ENCODE measurements at regions not wholly inside any gene's neighbourhood (a gene's known extent, or its start where the extent isn't known, plus 50 kb on each side); places are given as distances from the start of the nearest gene placed in this dataset.
"Not testable (repeated sequence)": the region's sequence is repeated elsewhere in the genome, so short reads cannot be mapped to it uniquely, and the experiment has no call there.

DNA sequence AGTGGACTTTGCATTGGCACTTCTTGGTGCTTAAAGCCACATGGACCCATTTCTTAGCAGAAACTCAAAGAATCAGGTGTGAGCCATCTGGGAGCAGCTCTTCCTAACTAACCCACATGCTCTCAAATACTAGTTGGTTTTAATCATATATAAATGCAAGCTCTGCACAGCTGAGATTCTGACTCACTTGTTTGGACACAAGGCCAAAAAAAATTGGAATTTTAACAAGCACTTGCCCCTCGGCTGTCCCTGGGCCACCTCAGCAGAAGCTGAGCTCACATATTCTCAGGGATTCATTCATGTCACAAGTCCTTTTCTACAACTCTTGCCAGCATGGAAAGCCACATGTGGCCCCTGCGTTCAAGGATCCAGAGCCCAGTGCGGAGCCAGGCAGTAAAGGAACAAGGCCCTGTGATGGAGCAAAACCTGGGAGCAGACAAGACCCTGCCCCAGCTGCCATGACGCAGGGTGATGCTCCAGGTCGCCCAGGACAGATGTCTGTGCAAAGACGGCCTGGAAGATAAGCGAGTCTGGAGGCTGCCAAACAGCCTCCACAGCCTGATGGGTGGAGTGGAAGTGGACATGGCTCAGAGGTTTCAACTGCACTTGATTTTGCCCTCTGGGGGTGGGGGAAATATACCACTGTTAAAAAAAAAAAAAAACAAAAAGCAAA is 266.5 kb downstream of the EIPR1 start:
- no peak overlapping the region for H3K27ac Mint-ChIP-seq

DNA sequence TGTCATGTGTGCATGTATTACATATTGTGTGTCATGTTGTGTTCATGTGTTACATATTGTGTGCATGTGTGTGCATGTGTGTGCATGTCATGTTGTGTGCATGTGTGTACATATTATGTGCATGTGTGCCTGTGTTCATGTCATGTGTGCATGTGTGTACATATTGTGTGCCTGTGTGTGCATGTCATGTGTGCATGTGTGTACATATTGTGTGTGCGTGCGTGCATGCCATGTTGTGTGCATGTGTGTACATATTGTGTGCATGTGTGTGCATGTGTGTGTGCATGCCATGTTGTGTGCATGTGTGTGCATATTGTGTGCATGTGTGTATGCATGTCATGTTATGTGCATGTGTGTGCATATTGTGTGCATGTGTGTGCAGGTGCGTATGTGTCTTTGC is 267.1 kb downstream of the EIPR1 start:
- H3K4me3 Mint-ChIP-seq, result no peak overlapping the region
- H3K9me3 Mint-ChIP-seq, result no peaks in the 10 kb centered on the region
- no peaks in the 10 kb centered on the region for H3K36me3 Mint-ChIP-seq
- H3K4me1 Mint-ChIP-seq, result no peaks in the 10 kb centered on the region
- H3K27me3 Mint-ChIP-seq (ENCODE audit: low read depth in 3 of 3), result peaks cover 0 to 2% (median 0%) of the 10 kb centered on the region in 3 donors
- no peak overlapping the region for H3K27ac Mint-ChIP-seq
- DNase-seq, result no peak

More for the DNA sequence above, 266.5 kb downstream of the EIPR1 start:
- Mint-ChIP-seq H3K4me3 (no peak overlapping the region), H3K9me3 (no peaks in the 10 kb centered on the region), H3K4me1 (no peaks in the 10 kb centered on the region), H3K36me3 (no peaks in the 10 kb centered on the region), H3K27me3 (ENCODE audit: low read depth in 3 of 3) (peaks cover 0 to 4% (median 0%) of the 10 kb centered on the region in 3 donors)
- DNase-seq, result no peak

DNA sequence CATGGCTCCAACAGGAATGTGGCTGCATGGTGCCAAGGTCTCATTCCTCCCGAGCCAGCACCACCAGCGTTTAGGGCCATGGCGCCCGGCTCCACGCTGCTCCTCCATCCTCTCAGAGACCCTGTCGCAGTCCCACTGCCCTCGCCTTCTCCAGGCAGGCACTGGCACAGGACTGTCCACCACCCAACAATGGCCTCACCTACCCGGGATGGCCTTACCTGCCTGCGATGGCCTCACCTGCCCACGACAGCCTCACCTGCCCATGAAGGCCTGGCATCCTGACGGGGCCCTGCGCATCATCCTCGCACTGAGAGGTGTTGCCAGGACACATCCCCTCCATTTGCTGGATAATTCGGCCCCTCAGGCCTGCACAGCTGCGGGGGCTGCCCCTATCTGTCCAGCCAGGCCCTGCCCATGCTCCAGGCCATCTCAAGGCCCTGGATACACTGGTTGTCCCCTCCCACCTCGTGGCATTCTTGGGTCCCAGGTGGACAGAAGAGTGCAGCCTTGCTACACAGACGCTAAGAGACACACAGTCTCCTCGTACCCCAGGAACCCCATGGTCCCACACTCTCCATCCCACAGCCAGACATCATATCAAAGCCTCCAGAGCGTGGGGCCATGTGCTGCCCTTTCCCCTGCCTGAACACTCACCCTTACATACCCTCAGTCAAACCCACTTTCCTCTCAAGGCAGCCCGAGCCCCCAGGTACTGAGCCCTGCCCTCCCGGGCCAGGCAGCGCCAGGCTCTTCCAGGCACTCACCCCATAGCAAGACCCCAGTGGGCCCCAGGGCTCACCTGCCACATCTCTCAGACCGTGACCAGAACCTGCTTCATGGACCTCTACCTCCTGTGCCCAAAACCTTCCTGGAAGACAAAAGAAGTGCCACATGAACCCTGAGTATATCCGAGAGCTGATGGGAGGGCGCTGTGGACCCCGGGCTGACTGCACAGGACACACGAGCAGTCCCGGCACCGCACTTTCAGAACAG is 268.6 kb downstream of the EIPR1 start:
- no peaks in the 10 kb centered on the region for H3K4me1 Mint-ChIP-seq
- H3K27ac Mint-ChIP-seq, result no peak overlapping the region
- DNase-seq, result no peak
- peaks cover 0 to 2% (median 0%) of the 10 kb centered on the region in 3 donors for H3K27me3 Mint-ChIP-seq (ENCODE audit: low read depth in 3 of 3)
- H3K9me3 Mint-ChIP-seq, result no peaks in the 10 kb centered on the region
- no peak overlapping the region for H3K4me3 Mint-ChIP-seq
- H3K36me3 Mint-ChIP-seq, result no peaks in the 10 kb centered on the region

DNA sequence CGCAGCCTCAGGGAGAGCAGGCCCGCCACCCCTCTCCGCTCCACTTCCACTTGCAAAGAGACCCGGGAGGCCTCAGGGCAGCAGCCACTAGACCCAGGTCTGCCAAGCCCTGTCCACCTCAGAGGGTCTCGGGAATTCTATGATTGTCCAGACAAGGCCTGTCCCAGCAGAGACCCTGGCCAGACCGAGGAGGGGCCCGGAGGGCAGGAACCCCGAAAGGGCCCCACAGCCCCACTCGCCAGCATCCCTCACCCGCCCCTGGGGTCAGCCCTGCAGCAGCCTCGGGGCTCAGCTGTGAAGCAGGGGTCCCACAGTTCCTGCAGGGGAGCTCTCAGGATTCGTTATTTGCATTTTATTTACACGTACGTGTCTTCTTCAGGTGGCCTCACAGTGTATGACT is 269.5 kb downstream of the EIPR1 start:
- peaks cover 0 to 2% (median 0%) of the 10 kb centered on the region in 3 donors for H3K27me3 Mint-ChIP-seq (ENCODE audit: low read depth in 3 of 3)
- H3K27ac Mint-ChIP-seq, result no peak overlapping the region
- H3K4me3 Mint-ChIP-seq, result no peak overlapping the region
- H3K36me3 Mint-ChIP-seq, result no peaks in the 10 kb centered on the region
- DNase-seq, result no peak
- no peaks in the 10 kb centered on the region for H3K4me1 Mint-ChIP-seq
- H3K9me3 Mint-ChIP-seq, result no peaks in the 10 kb centered on the region

DNA sequence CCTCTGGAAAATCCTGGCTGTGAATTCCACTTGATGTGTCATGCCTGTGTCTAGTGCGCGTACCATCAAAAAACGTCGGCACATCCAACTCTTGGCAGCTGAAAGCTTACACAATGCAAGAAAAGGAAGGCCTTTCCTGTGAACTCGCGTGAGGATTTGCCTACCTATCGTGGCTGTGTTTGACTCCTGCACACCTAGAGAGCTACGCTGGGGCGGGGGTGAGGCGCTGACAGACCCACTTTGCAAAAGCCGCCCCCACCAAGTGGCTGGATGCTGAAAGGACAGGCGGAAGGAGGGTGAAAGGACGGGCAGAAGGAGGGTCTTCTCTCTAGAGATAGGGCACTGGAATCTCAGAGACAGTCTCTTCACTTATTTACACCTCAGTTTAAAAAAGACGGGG is 270.1 kb downstream of the EIPR1 start:
- H3K27ac Mint-ChIP-seq, result no peak overlapping the region
- peaks cover 0 to 2% (median 2%) of the 10 kb centered on the region in 3 donors for H3K27me3 Mint-ChIP-seq (ENCODE audit: low read depth in 3 of 3)
- no peak overlapping the region for H3K4me3 Mint-ChIP-seq
- H3K4me1 Mint-ChIP-seq, result no peaks in the 10 kb centered on the region
- no peak for DNase-seq
- no peaks in the 10 kb centered on the region for H3K36me3 Mint-ChIP-seq
- no peaks in the 10 kb centered on the region for H3K9me3 Mint-ChIP-seq

DNA sequence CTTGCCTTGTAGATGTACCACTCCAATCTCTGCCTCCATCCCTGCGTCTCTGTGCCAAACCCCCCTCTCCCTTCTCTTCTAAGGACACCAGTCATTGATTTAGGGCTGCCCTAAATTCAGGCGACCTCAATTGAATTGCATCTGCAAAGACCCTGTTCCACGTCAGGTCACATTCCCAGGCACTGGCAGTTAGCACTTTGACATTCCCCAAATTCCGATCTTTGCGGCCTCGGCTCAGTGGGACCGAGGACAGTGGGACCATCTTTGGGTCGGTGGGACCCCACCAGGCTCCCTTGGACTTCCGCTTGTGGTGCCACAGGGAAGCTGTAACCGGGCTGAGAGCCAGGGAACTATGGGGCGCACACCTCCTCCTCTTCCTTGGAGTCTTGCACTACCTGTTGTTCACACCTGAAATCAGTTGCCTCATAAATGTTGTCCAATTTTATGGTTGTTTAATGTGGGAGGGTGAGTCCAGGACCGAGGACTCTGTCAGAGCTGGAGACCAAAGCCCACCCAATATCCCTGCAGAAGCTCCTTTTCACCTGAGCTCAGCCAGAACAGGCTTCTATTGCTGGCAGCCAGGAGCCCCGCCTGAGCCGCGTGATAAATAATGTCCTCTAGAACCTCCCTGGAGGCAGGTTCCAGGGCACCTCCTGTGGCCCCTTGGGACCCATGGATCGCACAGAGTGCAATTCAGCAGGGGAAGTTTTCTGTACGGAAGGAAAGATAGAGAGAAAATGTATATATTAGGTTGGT is 271.6 kb downstream of the EIPR1 start:
- no peaks in the 10 kb centered on the region for H3K4me1 Mint-ChIP-seq

DNA sequence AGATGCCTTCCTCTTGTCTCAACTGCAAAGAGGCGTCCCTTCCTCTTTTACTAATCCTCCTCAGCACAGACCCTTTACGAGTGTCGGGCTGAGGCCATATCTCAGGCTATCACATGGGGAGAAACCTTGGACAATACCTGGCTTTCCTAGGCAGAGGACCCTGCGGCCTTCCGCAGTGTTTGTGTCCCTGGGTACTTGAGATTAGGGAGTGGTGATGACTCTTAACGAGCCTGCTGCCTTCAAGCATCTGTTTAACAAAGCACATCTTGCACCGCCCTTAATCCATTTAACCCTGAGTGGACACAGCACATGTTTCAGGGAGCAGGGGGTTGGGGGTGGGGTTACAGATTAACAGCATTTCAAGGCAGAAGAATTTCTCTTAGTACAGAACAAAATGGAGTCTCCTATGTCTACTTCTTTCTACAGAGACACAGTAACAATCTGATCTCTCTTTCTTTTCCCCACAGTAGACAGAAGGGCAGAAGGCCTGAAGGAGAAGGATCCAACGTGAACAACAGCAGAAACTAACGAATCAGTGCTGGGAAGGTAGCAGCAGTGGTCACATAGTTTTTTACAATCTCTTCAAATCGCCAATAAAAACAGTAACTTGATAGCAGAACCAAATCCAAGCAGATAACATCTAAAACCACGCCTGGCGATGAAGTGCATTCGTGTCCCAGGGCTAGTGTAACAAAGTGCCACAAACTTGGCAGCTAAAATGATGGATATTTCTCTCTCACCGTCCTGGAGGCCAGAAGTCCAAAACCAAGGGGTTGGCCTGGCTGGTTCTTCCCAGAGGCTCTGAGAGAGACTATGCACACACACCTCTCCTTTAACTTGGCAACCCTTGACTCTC is 272.4 kb downstream of the EIPR1 start:
- DNase-seq; H3K36me3 Mint-ChIP-seq; H3K4me3 Mint-ChIP-seq; H3K27me3 Mint-ChIP-seq (ENCODE audit: low read depth in 3 of 3); H3K27ac Mint-ChIP-seq; H3K4me1 Mint-ChIP-seq; H3K9me3 Mint-ChIP-seq: not testable (repeated sequence)

More for the DNA sequence above, 271.6 kb downstream of the EIPR1 start:
- Mint-ChIP-seq H3K27me3 (ENCODE audit: low read depth in 3 of 3) (peaks cover 2 to 3% (median 2%) of the 10 kb centered on the region in 3 donors), H3K9me3 (no peaks in the 10 kb centered on the region), H3K4me3 (no peak overlapping the region), H3K36me3 (no peaks in the 10 kb centered on the region), H3K27ac (no peak overlapping the region)
- no peak for DNase-seq

DNA sequence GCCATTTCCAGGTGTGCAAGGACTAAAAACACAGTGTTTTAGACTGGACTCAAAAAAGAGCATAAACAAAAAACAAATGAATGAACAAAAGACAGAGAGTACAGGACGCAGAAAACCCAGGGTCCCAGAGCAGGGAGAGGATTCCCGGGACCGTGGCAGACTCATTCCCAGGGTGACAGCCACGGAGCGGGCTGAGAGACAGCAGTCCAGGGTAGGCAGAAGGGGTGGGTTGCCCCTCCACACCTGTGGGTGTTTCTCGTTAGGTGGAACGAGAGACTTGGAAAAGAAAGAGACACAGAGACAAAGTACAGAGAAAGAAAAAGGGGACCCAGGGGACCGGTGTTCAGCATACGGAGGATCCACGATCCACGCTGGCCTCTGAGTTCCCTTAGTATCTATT is 273.4 kb downstream of the EIPR1 start:
- H3K4me1 Mint-ChIP-seq, result no peaks in the 10 kb centered on the region
- no peaks in the 10 kb centered on the region for H3K36me3 Mint-ChIP-seq
- H3K27ac Mint-ChIP-seq, result no peak overlapping the region
- H3K4me3 Mint-ChIP-seq, result no peak overlapping the region
- DNase-seq, result no peak
- no peaks in the 10 kb centered on the region for H3K9me3 Mint-ChIP-seq
- peaks cover 2 to 4% (median 2%) of the 10 kb centered on the region in 3 donors for H3K27me3 Mint-ChIP-seq (ENCODE audit: low read depth in 3 of 3)

DNA sequence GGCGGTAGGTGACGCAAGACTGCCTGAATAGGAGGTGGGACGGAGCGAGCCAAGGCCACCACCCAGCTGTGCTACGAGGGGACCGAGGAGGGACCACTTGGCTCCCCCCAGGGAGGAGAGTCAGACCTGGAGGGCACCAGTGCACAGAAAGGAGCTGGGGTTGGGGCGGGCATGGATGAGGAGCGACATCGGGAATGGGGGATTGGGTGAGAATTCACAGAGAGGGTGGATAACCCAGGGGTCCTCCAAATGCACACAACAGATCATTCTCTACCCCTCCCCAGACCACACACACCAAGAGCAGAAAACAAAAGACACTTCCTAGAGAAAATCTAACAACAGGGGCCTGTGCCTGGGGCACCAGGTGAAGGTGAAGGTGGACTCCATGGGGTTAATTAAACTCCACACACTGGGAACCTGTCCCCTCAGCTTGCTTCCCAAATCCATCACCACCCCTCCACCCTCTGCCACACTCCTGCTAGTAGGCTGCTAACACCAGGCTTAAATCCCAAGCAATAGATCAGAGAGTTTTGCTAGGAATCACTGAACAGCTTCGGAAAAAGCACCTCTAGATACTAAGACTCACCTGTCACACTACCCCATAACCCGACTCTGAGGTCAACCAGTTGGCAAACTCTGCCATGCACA is 274.6 kb downstream of the EIPR1 start:
- H3K4me3 Mint-ChIP-seq, result no peak overlapping the region
- H3K9me3 Mint-ChIP-seq, result no peaks in the 10 kb centered on the region
- no peak overlapping the region for H3K27ac Mint-ChIP-seq
- H3K4me1 Mint-ChIP-seq, result no peaks in the 10 kb centered on the region
- H3K36me3 Mint-ChIP-seq, result no peaks in the 10 kb centered on the region
- DNase-seq, result no peak
- H3K27me3 Mint-ChIP-seq (ENCODE audit: low read depth in 3 of 3), result peaks cover 1 to 6% (median 4%) of the 10 kb centered on the region in 3 donors

DNA sequence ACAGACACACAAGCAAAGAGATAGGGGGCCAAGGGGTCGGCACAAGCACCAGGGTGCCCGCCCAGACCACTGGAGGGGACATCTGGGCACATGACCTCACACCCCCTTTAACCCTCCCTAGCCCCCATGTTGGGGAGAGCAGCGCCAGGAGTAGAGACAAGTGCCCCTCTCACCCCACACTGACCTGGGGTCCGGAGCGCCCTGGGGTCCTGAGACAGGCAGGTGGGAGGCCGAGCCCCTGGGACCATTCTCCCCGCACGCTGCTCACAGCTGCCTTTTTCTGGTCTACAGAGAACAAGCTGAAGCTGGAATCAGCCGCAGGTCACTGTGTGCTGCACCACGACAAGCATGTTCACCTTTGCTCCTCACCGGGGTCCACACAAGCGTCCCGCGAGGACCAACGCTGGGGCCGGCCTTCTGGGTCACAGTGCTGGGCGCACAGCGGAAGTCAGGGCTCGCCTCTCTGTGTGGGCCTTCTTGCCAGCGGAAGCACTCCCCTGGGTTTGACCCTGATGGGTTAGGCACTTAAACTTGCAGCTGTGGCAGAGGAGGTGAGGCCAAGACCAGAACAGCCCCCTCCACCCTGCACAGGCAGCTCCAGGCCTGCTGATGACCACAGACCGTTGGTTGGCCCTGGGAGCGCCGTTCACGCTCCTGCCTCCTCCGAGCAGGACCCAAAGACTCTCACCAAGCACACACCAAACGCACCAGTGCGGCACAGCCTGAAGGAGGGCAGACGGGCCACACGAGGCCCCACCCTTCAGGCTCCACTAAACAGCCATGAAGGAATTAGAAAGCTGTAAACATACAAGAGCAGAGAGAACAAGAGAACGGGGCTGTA is 275.3 kb downstream of the EIPR1 start:
- Mint-ChIP-seq H3K36me3 (no peaks in the 10 kb centered on the region), H3K9me3 (no peaks in the 10 kb centered on the region), H3K27me3 (ENCODE audit: low read depth in 3 of 3) (peaks cover 1 to 8% (median 4%) of the 10 kb centered on the region in 3 donors), H3K4me1 (no peaks in the 10 kb centered on the region), H3K4me3 (no peak overlapping the region), H3K27ac (no peak overlapping the region)
- DNase-seq, result no peak

DNA sequence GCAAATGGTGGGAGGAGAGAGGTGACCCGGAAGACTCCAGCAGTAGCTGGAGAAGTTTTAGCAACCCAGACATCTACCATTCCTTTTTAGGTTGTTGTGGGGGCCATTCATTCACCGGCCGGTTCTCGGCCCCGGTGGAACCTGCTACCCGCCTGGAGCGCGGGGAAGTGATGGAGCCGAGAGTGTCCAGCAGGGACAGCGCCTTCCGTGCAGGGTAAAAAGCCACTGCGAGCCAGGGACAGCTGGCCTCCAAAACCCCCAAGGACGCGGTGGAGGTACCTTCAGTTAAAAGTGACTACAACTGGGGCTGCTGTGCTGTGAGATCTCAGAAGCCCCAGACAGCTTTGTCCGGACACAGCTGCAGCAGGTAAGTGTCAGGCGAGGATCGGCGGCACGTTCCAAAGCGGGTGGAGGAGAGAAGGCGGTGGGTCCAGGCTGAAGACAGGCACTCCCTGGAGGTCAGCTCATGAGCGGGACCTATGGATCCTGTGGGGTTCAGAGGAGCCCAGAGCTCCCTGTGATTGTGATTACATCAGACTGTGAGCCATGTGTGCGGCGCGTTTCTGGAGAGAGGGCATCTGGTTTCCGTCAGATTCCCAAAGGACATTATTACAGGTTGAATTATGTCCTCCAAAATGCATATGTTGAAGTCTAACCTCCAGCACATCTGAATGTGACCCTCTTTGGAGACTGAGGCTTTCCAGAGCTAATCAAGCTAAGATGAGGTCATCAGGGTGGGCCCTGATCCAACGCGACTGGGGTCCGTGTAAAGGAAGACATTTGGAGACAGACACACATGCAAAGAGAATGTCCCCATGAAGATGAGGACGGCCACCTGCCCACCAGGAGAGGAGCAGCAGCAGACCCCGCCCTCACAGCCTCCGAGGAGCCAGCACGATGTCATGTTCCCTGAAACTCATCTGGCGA is 276.3 kb downstream of the EIPR1 start:
- DNase-seq, result no peak
- Mint-ChIP-seq H3K9me3 (no peaks in the 10 kb centered on the region), H3K4me3 (no peak overlapping the region), H3K27me3 (ENCODE audit: low read depth in 3 of 3) (peaks cover 1 to 8% (median 4%) of the 10 kb centered on the region in 3 donors), H3K36me3 (no peaks in the 10 kb centered on the region), H3K27ac (no peak overlapping the region), H3K4me1 (no peaks in the 10 kb centered on the region)
